Activated naive CD4-positive, alpha-beta T cell treated with anti-CD3 and anti-CD28 coated beads, Interleukin-2, amount 10 ng/mL, durations not matched to agents 7 days and 5 days (primary cell): ENCODE measurements at regions not wholly inside any gene's neighbourhood (a gene's known extent, or its start where the extent isn't known, plus 50 kb on each side); places are given as distances from the start of the nearest gene placed in this dataset.
"Not testable (repeated sequence)": the region's sequence is repeated elsewhere in the genome, so short reads cannot be mapped to it uniquely, and the experiment has no call there.

Source experiments
- CTCF ChIA-PET: fragments of 350-600 bp; sonication (Branson Sonifier 250); formaldehyde crosslinking; loops from one replicate; lab custom pipeline; 2021; ENCODE audit warnings: antibody characterized with exemption; lab: Charles Lee
- DNase-seq: peaks from one replicate; pipeline ENCODE4 v3.0.0-alpha.2; 2020
- H3K27ac Mint-ChIP-seq: one replicate; pipeline ENCODE4 v1.8.0; 2021; ENCODE audit warnings: mild to moderate bottlenecking, moderate library complexity, mixed read lengths
- H3K27me3 Mint-ChIP-seq: one replicate; pipeline ENCODE4 v1.8.0; 2021; ENCODE audit warnings: mild to moderate bottlenecking, mixed read lengths
- H3K36me3 Mint-ChIP-seq: one replicate; pipeline ENCODE4 v1.8.0; 2021; ENCODE audit warnings: mixed read lengths
- H3K4me1 Mint-ChIP-seq: one replicate; pipeline ENCODE4 v1.8.0; 2021; ENCODE audit warnings: mixed read lengths
- H3K4me3 Mint-ChIP-seq: one replicate; pipeline ENCODE4 v1.8.0; 2021; ENCODE audit warnings: mild to moderate bottlenecking, moderate library complexity, mixed read lengths
- H3K9me3 Mint-ChIP-seq: one replicate; pipeline ENCODE4 v1.8.0; 2021; ENCODE audit warnings: mixed read lengths

- H3K9me3 Mint-ChIP-seq = no peaks in the 10 kb centered on the region
- no peak for DNase-seq
- no peak overlapping the region for H3K27ac Mint-ChIP-seq
- CTCF ChIA-PET = no interaction called here
- H3K27me3 Mint-ChIP-seq = peaks cover 13% of the 10 kb centered on the region
- H3K36me3 Mint-ChIP-seq = no peaks in the 10 kb centered on the region
- no peaks in the 10 kb centered on the region for H3K4me1 Mint-ChIP-seq
- no peak overlapping the region for H3K4me3 Mint-ChIP-seq
These were observed 161.9 kb upstream of the ATP11B start for GRCh38 chr3:182631183-182632076.

DNA sequence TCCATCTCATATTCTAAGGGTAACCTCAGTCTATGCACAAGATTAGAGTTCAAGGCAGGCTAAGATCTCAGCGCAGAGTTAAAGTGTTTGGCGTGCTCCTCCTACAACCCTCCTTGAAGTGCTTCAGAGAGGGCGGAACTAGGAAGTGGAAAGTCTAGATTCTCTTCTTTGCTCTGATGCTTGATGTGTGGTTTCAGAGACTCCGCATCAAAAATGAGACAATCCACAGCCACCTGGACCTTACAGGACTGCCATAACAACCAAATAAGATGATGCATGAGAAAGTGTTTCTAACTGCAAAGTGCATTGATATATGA, 161.3 kb upstream of the ATP11B start:
- H3K27ac Mint-ChIP-seq = no peak overlapping the region
- peaks cover 14% of the 10 kb centered on the region for H3K27me3 Mint-ChIP-seq
- H3K4me3 Mint-ChIP-seq = no peak overlapping the region
- no peaks in the 10 kb centered on the region for H3K4me1 Mint-ChIP-seq
- CTCF ChIA-PET = no interaction called here
- no peaks in the 10 kb centered on the region for H3K9me3 Mint-ChIP-seq
- no peak for DNase-seq
- no peaks in the 10 kb centered on the region for H3K36me3 Mint-ChIP-seq

GRCh38 chr3:182633186-182633585, 160.1 kb upstream of the ATP11B start:
- Mint-ChIP-seq H3K9me3 (no peaks in the 10 kb centered on the region), H3K4me1 (no peaks in the 10 kb centered on the region), H3K27ac (no peak overlapping the region), H3K4me3 (no peak overlapping the region), H3K27me3 (peaks cover 21% of the 10 kb centered on the region), H3K36me3 (no peaks in the 10 kb centered on the region)
- no peak for DNase-seq
- CTCF ChIA-PET = no interaction called here

DNA sequence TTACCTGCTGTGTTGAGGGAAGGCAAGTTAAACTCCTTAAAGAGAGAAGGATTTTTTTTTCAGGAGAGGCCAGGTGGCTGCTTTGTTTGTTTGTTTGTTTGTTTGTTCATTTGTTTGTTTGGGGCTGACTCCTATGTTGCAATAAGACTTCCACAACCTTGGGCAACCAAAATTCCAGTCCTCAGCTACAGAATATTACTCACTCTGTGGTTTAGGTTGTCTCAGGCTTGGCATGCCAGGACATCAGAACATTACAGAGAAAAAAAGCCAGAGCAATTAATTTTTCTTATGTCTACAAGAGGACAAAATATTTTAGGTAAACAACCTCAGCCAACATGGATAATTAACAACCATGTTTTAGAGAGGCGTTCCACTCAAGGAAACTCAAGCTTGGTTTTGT, 156.7 kb upstream of the ATP11B start:
- CTCF ChIA-PET = interaction anchor here (0.8 kb wide), 1 partner anchor 11 kb away, joined by 3 read pairs; no protein-coding TSS in a partner anchor
- no peak overlapping the region for H3K27ac Mint-ChIP-seq
- no peak overlapping the region for H3K4me3 Mint-ChIP-seq
- no peaks in the 10 kb centered on the region for H3K9me3 Mint-ChIP-seq
- no peak for DNase-seq
- H3K27me3 Mint-ChIP-seq = peaks cover 17% of the 10 kb centered on the region
- no peaks in the 10 kb centered on the region for H3K36me3 Mint-ChIP-seq
- H3K4me1 Mint-ChIP-seq = no peaks in the 10 kb centered on the region

DNA sequence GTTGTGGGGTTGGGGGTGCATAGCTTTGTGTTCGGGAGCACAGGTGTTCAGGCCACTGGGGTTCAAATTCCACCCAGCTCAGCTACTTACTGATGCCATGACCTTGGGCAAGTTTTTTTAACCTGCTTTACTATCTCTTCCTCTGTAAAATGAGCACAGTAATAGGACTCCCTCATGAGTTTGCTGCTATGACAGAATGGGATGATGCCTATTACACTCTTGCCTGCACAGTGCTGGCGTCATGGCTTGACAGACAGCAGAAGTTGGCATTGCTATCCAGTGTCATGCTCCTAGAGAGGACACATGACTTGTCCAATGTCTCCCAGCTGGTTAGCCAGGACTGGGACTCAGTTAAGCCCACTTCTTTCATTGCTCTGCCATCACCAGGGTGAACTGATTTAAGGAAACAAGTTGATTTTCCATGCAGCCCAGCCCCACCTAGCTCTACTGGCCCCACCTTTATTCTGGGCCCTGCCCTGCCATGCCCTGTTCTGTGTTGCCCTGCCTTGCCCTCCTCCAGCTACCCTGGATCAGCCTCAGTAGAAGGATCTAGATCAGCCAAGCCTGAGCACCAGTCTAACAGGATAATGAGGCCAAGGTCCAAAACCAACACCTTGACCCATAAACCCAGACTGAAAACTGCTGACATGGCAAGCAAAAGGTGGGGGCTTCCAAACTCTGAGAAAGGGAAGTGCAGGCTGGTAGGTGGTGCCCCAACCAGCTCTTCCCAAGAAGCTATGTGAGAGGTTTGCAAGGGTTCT, 155.8 kb upstream of the ATP11B start:
- Mint-ChIP-seq H3K4me3 (no peak overlapping the region), H3K4me1 (no peaks in the 10 kb centered on the region), H3K27ac (no peak overlapping the region), H3K9me3 (no peaks in the 10 kb centered on the region), H3K27me3 (peaks cover 17% of the 10 kb centered on the region), H3K36me3 (no peaks in the 10 kb centered on the region)
- DNase-seq = no peak
- CTCF ChIA-PET = no interaction called here

- Mint-ChIP-seq H3K27ac (no peak overlapping the region), H3K9me3 (no peaks in the 10 kb centered on the region), H3K4me1 (no peaks in the 10 kb centered on the region), H3K36me3 (no peaks in the 10 kb centered on the region), H3K4me3 (no peak overlapping the region), H3K27me3 (peaks cover 4% of the 10 kb centered on the region)
- CTCF ChIA-PET = no interaction called here
- DNase-seq = no peak
These were observed 149.3 kb upstream of the ATP11B start for GRCh38 chr3:182644013-182644412.

- H3K4me1 Mint-ChIP-seq = no peaks in the 10 kb centered on the region
- no peaks in the 10 kb centered on the region for H3K36me3 Mint-ChIP-seq
- H3K27ac Mint-ChIP-seq = no peak overlapping the region
- no peak overlapping the region for H3K4me3 Mint-ChIP-seq
- no peak for DNase-seq
- H3K9me3 Mint-ChIP-seq = no peaks in the 10 kb centered on the region
- H3K27me3 Mint-ChIP-seq = peaks cover 4% of the 10 kb centered on the region
- CTCF ChIA-PET = no interaction called here
These were observed 148.4 kb upstream of the ATP11B start for GRCh38 chr3:182644790-182645433.

DNA sequence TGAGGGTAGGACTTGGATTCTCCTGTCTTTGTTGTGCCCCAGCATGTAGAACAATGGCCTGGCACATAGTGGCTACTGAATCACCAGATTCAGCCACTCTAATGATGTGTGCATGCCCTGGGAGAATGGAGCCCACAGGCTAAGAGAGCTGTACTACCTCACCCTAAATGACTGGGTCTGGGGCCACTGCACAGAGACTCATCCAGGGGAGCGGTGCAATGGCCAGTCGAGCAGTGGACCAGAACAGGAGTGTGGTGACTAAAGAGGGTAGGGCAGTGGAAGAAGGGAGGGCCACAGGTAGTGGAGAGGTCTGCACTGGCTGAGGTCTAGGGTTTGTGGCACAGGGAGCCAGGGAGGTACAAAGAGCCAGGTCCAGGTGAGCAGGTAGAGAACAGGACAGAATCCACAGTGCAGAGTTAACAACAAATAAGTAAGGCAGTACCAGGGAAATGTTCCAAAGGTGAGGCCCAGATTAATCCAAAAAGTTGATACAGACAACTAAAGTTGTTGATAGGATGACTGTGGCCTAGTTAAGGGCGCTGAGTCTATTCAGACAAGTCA, 142.7 kb upstream of the ATP11B start:
- no peak for DNase-seq
- Mint-ChIP-seq H3K36me3 (no peaks in the 10 kb centered on the region), H3K4me1 (no peaks in the 10 kb centered on the region), H3K9me3 (no peaks in the 10 kb centered on the region), H3K27me3 (peaks cover 4% of the 10 kb centered on the region), H3K4me3 (no peak overlapping the region), H3K27ac (no peak overlapping the region)
- CTCF ChIA-PET = no interaction called here

DNA sequence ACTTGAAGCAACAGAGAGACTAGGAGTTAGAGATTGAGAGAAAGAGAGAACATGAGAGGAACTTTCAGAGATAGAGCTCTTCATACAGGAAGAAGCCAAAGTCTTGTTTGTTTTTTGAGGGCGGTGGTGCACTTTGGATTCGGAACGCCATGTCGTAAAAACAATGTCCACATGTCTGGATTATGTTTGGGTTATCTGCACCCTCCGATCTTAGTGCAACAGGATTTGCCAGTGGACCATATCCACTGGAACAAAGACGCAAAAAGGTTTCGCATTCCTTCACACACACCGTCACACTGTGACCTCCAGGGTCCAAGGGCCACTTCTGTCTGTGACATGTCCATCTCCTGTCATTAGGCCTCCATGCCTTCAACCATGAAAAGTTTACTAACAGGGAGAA, 141.8 kb upstream of the ATP11B start:
- no peak overlapping the region for H3K27ac Mint-ChIP-seq
- H3K4me1 Mint-ChIP-seq = no peaks in the 10 kb centered on the region
- peaks cover 4% of the 10 kb centered on the region for H3K27me3 Mint-ChIP-seq
- DNase-seq = no peak
- CTCF ChIA-PET = no interaction called here
- no peak overlapping the region for H3K4me3 Mint-ChIP-seq
- H3K9me3 Mint-ChIP-seq = no peaks in the 10 kb centered on the region
- H3K36me3 Mint-ChIP-seq = no peaks in the 10 kb centered on the region

GRCh38 chr3:182653065-182653464, 140.2 kb upstream of the ATP11B start:
- H3K27ac Mint-ChIP-seq, H3K36me3 Mint-ChIP-seq, DNase-seq, H3K27me3 Mint-ChIP-seq, H3K4me1 Mint-ChIP-seq, H3K9me3 Mint-ChIP-seq, CTCF ChIA-PET, H3K4me3 Mint-ChIP-seq: not testable (repeated sequence)

DNA sequence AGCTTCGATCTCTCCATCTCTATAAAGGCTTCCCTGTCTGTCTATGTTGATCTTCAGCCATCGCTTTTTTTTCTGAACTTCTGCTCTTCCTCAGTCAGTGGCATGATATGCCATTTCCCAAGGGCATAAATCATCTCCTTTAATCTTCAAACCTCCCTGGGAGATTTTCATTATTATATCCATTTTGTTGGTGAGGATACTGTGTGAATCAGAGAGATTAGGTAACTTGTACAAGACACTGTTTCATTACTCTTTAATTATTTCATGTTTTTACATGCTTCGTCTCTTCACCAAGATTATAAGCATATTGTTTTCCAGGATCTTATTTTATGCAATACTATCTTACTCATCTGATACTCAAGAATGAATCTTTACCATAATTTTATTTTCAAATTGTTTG, 124.8 kb upstream of the ATP11B start:
- no peak for DNase-seq
- Mint-ChIP-seq H3K4me3 (no peak overlapping the region), H3K27me3 (peaks cover 19% of the 10 kb centered on the region), H3K36me3 (no peaks in the 10 kb centered on the region), H3K27ac (no peak overlapping the region), H3K9me3 (no peaks in the 10 kb centered on the region), H3K4me1 (no peaks in the 10 kb centered on the region)
- CTCF ChIA-PET = no interaction called here

- Mint-ChIP-seq H3K27ac (no peak overlapping the region), H3K36me3 (no peaks in the 10 kb centered on the region), H3K4me1 (no peaks in the 10 kb centered on the region), H3K9me3 (no peaks in the 10 kb centered on the region), H3K4me3 (no peak overlapping the region), H3K27me3 (peaks cover 19% of the 10 kb centered on the region)
- no peak for DNase-seq
- CTCF ChIA-PET = no interaction called here
These were observed 124.3 kb upstream of the ATP11B start for GRCh38 chr3:182668974-182669373.

- DNase-seq = no peak
- H3K27ac Mint-ChIP-seq = no peak overlapping the region
- H3K9me3 Mint-ChIP-seq = no peaks in the 10 kb centered on the region
- H3K36me3 Mint-ChIP-seq = no peaks in the 10 kb centered on the region
- H3K27me3 Mint-ChIP-seq = peaks cover 19% of the 10 kb centered on the region
- H3K4me3 Mint-ChIP-seq = no peak overlapping the region
- H3K4me1 Mint-ChIP-seq = no peaks in the 10 kb centered on the region
- CTCF ChIA-PET = interaction anchor here (0.6 to 0.8 kb wide), 2 partner anchors 15 to 361 kb away, joined by 3 read pairs; no protein-coding TSS in a partner anchor
These were observed 121.8 kb upstream of the ATP11B start for GRCh38 chr3:182671541-182671940.

GRCh38 chr3:182671942-182672341, 121.4 kb upstream of the ATP11B start:
- no peak for DNase-seq
- no peaks in the 10 kb centered on the region for H3K36me3 Mint-ChIP-seq
- H3K27ac Mint-ChIP-seq = no peak overlapping the region
- peaks cover 19% of the 10 kb centered on the region for H3K27me3 Mint-ChIP-seq
- H3K4me1 Mint-ChIP-seq = no peaks in the 10 kb centered on the region
- no peaks in the 10 kb centered on the region for H3K9me3 Mint-ChIP-seq
- CTCF ChIA-PET = interaction anchor here (0.6 kb wide), 1 partner anchor 361 kb away, joined by 3 read pairs; no protein-coding TSS in a partner anchor
- no peak overlapping the region for H3K4me3 Mint-ChIP-seq
